ENCODE measurements at regions not wholly inside any gene's neighbourhood (a gene's known extent, or its start where the extent isn't known, plus 50 kb on each side); places are given as distances from the start of the nearest gene placed in this dataset.

DNA sequence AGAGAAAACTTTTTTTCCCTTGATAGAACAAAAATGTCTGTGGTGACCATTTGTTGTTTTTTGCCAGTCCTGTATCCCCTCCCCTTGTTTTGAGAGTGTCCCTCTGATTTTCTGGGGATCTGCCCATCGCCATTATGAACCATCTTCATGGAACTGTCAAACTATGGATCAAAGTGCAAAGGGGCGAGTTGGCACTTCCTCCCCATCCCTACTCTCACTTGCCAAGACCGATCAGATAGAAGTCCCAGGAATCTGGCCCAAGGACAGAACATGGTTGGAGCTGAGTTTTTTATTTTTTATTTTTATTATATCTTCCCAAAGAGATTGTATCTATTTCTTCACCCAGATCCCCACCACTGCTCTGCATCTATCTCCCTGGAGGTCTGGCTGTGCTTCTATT lies 221.4 kb downstream of the IKZF2 start:
- TF ChIP-seq, protein P1, sequence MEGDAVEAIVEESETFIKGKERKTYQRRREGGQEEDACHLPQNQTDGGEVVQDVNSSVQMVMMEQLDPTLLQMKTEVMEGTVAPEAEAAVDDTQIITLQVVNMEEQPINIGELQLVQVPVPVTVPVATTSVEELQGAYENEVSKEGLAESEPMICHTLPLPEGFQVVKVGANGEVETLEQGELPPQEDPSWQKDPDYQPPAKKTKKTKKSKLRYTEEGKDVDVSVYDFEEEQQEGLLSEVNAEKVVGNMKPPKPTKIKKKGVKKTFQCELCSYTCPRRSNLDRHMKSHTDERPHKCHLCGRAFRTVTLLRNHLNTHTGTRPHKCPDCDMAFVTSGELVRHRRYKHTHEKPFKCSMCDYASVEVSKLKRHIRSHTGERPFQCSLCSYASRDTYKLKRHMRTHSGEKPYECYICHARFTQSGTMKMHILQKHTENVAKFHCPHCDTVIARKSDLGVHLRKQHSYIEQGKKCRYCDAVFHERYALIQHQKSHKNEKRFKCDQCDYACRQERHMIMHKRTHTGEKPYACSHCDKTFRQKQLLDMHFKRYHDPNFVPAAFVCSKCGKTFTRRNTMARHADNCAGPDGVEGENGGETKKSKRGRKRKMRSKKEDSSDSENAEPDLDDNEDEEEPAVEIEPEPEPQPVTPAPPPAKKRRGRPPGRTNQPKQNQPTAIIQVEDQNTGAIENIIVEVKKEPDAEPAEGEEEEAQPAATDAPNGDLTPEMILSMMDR (IDR thresholded peaks at IDR 0.05) = no peak
- DNase-seq (ENCODE audit: extremely low spot score, unreplicated experiment) = no peak
- H3K4me3 Mint-ChIP-seq (ENCODE audit: unreplicated experiment) = no peak overlapping the region
- peaks cover 2% of the 10 kb centered on the region for H3K36me3 Mint-ChIP-seq (ENCODE audit: unreplicated experiment)
- H3K27me3 Mint-ChIP-seq (ENCODE audit: unreplicated experiment) = no peaks in the 10 kb centered on the region
- H3K4me1 Mint-ChIP-seq (ENCODE audit: unreplicated experiment) = peaks cover 1% of the 10 kb centered on the region
- H3K9me3 Mint-ChIP-seq (ENCODE audit: unreplicated experiment) = no peaks in the 10 kb centered on the region
- H3K27ac Mint-ChIP-seq (ENCODE audit: unreplicated experiment) = no peak overlapping the region

DNA sequence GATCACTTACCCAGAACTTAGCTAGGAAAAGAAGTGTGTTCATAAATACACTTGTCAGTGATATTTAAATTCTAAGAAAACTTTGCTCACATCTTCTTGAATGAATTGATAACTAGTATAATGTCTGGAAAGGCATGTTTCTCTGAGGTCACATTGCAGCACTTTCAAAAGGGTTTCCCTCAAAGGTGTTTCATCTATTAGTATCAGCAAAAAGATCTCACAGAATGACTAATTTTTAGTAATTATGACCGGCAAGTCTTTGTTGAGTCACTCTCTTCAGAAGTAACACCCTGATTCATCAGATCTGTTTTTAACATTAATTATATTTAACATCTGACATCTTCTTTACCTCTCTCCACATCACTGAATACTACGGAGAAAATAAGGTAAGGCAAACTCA lies 222.3 kb downstream of the IKZF2 start:
- DNase-seq (ENCODE audit: extremely low spot score, unreplicated experiment) = no peak
- Mint-ChIP-seq H3K4me1 (ENCODE audit: unreplicated experiment) (peaks cover 1% of the 10 kb centered on the region), H3K36me3 (ENCODE audit: unreplicated experiment) (no peaks in the 10 kb centered on the region), H3K27ac (ENCODE audit: unreplicated experiment) (no peak overlapping the region), H3K27me3 (ENCODE audit: unreplicated experiment) (no peaks in the 10 kb centered on the region), H3K9me3 (ENCODE audit: unreplicated experiment) (no peaks in the 10 kb centered on the region), H3K4me3 (ENCODE audit: unreplicated experiment) (no peak overlapping the region)
- TF ChIP-seq, protein P1 (IDR thresholded peaks at IDR 0.05) = no peak

DNA sequence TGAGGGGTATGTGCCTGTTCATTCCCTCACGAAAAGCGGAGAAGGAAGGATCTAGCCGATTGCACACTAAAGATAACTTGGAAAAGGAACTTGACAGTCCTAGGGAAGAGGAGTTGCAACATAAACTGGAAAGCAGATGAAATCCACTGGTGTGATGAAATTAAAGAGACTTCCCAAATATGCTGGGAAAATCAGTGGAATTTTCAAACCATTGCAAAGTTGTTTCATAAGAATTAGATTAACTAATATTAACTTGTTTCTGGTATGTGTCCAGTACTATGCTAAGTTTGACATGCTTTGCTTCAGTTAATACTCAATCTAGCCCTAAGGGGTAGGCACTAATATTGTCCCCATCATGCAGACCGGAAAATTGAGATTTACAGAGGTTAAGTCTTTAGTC lies 222.7 kb downstream of the IKZF2 start:
- Mint-ChIP-seq H3K27me3 (ENCODE audit: unreplicated experiment) (no peaks in the 10 kb centered on the region), H3K9me3 (ENCODE audit: unreplicated experiment) (no peaks in the 10 kb centered on the region), H3K4me3 (ENCODE audit: unreplicated experiment) (no peak overlapping the region), H3K27ac (ENCODE audit: unreplicated experiment) (no peak overlapping the region), H3K4me1 (ENCODE audit: unreplicated experiment) (peaks cover 1% of the 10 kb centered on the region), H3K36me3 (ENCODE audit: unreplicated experiment) (no peaks in the 10 kb centered on the region)
- no peak for DNase-seq (ENCODE audit: extremely low spot score, unreplicated experiment)
- TF ChIP-seq, protein P1 (IDR thresholded peaks at IDR 0.05) = no peak

DNA sequence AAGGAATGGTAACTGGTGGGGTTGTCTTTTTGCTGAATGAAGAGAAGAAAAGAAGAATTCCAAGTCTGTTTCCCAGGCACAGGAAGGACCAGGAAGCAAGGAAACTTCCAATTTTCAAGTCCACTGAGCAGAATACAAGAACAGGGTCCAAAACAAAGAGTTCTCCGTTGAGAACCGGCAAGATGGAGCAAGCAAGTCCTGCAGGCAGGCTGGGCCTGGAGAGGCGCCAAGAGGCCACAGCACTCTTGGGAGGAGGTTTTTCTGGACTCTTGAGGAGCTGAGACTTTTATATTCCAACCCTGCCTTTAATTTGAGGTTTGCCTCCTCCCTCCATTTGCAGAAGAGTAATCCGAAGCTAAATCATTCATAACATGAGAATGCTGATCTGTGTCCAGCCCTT lies 224.5 kb downstream of the IKZF2 start:
- H3K4me3 Mint-ChIP-seq (ENCODE audit: unreplicated experiment) = no peak overlapping the region
- no peaks in the 10 kb centered on the region for H3K9me3 Mint-ChIP-seq (ENCODE audit: unreplicated experiment)
- no peak overlapping the region for H3K27ac Mint-ChIP-seq (ENCODE audit: unreplicated experiment)
- TF ChIP-seq, protein P1 (IDR thresholded peaks at IDR 0.05) = no peak
- DNase-seq (ENCODE audit: extremely low spot score, unreplicated experiment) = no peak
- H3K36me3 Mint-ChIP-seq (ENCODE audit: unreplicated experiment) = peaks cover 2% of the 10 kb centered on the region
- H3K4me1 Mint-ChIP-seq (ENCODE audit: unreplicated experiment) = peaks cover 1% of the 10 kb centered on the region
- no peaks in the 10 kb centered on the region for H3K27me3 Mint-ChIP-seq (ENCODE audit: unreplicated experiment)

DNA sequence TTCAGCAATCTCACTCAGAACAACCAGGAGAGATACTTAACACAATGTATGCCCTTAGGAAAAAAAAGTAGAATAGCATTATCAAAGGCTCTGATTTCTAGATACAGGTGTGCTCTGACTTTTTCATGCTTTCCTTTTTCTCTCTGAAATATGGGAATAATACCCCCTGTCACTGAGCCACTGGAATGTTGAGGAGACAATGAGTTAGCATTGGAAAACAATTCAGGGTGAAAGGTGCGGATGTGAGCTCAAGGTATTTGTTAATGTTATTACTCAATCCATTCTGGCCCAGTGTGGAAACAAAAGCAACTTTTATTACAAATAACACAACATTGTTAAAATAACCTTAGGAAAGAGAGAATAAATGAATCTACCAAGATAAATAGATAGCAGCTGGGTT lies 228.0 kb downstream of the IKZF2 start:
- TF ChIP-seq, protein P1 (IDR thresholded peaks at IDR 0.05) = no peak
- DNase-seq (ENCODE audit: extremely low spot score, unreplicated experiment) = no peak
- H3K4me1 Mint-ChIP-seq (ENCODE audit: unreplicated experiment) = peaks cover 1% of the 10 kb centered on the region
- no peaks in the 10 kb centered on the region for H3K9me3 Mint-ChIP-seq (ENCODE audit: unreplicated experiment)
- no peak overlapping the region for H3K27ac Mint-ChIP-seq (ENCODE audit: unreplicated experiment)
- H3K27me3 Mint-ChIP-seq (ENCODE audit: unreplicated experiment) = no peaks in the 10 kb centered on the region
- peaks cover 2% of the 10 kb centered on the region for H3K36me3 Mint-ChIP-seq (ENCODE audit: unreplicated experiment)
- no peak overlapping the region for H3K4me3 Mint-ChIP-seq (ENCODE audit: unreplicated experiment)
